UCSD-AML1 (cell line): ENCODE measurements at regions not wholly inside any gene's neighbourhood (a gene's known extent, or its start where the extent isn't known, plus 50 kb on each side); places are given as distances from the start of the nearest gene placed in this dataset.
"Not testable (repeated sequence)": the region's sequence is repeated elsewhere in the genome, so short reads cannot be mapped to it uniquely, and the experiment has no call there.

Experiments used
- DNase-seq: peaks from one replicate; lab custom pipeline; 2025; ENCODE audit not compliant: unreplicated experiment; lab: John Stamatoyannopoulos, UW

- no peak for DNase-seq
These were observed 114.3 kb downstream of the NPIPB5 start for GRCh38 chr16:22624800-22625533.

GRCh38 chr16:22625967-22626366 is 115.3 kb downstream of the NPIPB5 start:
- DNase-seq: no peak

DNA sequence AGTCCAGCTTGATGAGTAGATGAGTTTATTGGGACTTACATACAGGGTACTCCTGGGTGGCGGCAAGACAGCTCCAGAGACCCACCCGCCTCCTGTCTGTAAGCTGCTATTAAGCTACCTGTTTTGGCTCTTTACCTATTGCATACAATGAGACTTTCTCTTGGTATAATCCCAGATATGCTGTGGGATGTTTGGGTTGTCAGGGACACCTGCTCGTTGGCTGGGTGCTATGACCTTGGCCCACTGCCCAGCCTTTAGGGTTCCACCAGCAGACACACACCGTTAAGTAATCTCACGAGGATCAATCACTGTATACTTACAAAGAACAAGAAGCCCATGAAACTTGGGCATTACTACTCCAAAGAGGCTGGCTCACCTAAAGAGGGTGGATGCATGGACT is 116.4 kb downstream of the NPIPB5 start:
- no peak for DNase-seq

- DNase-seq: no peak
These were observed 118.3 kb downstream of the NPIPB5 start for GRCh38 chr16:22628994-22629393.

DNA sequence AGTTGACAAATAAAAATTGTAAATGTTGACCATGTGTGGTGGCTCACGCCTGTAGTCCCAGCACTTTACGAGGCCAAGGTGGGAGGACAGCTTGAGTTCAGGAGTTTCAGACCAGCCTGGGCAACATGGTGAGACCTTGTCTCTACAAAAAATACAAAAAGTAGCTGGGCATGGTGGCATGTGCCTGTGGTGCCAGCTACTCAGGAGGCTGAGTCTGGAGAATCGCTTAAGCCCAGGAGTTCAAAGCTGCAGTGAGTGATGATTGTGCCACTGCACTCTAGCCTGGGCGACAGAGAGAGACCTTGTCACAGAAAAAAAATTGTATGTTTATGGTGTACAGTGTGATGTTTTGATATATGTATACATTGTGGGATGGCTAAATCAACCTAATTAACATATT is 119.6 kb downstream of the NPIPB5 start:
- DNase-seq: no peak

GRCh38 chr16:22631264-22631663 is 120.6 kb downstream of the NPIPB5 start:
- no peak for DNase-seq

- DNase-seq: no peak
These were observed 121.9 kb downstream of the NPIPB5 start for GRCh38 chr16:22632606-22633005.

DNA sequence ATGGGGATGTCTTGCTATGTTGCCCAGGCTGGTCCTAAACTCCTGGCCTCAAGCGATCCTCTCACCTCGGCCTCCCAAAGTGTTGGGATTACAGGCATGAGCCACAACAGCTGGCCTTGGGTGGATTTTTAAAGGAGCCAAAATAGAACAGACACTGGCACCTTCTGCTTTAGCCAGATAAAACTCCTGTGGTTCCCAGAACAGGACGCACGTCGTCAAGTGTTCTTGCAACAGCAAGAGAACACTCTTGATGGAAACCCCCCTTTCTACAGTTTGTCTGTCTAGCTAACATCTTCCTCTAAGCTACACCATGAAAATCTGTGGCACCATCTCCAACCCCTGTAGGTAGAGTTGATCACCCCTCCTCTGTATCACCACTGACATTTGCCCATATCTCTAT is 122.6 kb downstream of the NPIPB5 start:
- DNase-seq: no peak

- no peak for DNase-seq
These were observed 123.1 kb downstream of the NPIPB5 start for GRCh38 chr16:22633799-22634198.

- no peak for DNase-seq
These were observed 124.3 kb downstream of the NPIPB5 start for GRCh38 chr16:22634954-22635353.

DNA sequence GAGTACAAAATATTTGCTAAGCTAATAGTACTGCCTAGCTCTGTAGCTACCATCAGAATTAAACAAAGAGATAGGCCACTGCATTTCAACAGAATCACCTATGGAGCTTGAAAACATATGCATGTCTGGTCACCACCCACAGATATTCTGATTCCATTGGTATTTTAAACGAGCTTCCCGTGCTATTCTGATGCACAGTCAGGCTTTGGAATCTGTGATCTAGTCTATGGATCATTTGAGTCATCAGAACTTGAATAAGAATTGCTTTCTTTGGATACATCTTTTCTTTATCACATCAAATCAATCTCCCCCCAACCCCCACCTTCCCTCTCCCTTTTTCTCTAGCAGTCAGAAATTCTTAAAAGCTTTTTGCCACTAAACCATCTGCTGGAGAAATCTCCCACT is 124.7 kb downstream of the NPIPB5 start:
- no peak for DNase-seq

DNA sequence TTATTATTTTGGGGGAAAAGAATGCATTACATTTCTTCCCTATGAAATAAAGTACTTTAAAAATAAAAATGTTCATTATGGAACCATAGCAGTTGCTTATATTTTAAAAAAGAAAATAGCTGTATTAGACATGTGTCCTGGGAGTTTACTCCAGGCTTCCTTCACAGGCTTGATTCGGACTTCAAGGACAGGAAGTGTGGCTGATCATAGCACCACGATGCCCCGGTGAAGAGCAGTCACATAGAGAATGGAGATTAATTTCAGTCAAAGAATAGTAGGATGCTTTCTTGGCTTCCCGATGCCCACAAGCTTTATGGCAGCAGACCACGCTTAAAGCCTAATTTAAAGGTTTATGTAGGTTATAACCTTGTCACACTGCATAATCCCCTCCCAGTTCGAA is 125.1 kb downstream of the NPIPB5 start:
- DNase-seq: no peak

DNA sequence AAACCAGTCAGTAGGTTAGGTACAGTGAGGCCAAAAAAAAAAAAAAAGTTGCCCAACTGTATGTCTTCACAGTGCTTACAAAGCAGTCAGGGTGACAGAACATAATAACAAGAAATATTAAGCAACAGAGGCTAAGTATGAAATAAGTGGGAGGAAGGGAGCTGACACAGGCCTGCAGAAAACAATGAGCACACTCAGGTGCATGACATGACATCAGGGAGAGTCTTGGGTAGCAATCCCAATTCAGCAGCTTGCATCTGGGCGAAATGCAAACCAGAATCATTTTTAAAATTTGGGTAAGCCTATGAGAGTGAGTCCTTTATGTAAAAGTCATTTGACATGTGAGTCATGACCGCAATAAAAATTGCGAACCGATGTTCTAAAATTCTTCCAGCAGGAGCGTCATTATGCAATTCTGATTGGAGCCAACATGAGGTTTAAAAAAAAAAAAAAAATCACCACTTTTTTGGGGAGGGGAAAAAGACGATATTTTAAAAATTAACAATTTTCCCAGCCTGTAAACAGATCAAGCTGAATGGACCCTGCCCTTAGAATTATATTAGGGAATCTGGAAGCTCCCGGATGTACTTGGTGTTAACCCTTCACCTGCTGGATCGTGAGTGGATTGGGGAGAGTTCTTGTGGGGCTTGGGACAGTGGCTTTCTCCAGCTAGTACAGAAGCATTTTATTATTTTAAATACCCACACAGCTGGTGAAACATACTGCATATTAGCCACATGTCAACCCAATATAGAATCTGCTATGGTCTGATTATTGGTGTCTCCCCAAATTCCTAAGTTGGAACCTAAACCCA is 127.9 kb downstream of the NPIPB5 start:
- no peak for DNase-seq

DNA sequence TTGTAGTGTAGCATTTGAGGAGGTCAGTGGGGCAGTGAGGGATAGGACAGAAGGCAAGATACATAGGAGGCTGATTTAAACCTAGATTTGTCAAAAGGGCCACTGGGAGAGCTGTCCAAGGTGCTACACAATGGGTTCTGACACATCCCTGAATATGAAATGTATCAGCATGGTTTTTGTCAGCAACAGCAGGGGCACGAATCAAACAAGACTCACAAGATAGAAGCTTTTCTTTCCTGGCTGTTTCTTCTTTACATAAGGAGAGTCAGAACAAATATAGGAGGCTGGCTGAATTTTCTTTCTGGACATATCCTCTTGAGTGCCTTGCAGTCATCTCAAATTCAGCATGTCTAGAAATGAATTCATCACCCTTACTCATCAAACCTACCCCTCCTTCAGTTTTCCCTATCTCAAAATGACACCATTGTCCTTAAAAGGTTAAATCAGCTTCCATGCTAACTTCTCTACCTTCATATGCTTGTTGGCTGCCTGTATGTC is 130.5 kb downstream of the NPIPB5 start:
- DNase-seq: no peak

- DNase-seq: no peak
These were observed 131.9 kb downstream of the NPIPB5 start for GRCh38 chr16:22642416-22643088.

GRCh38 chr16:22643203-22643602 is 132.5 kb downstream of the NPIPB5 start:
- not testable (repeated sequence) for DNase-seq

DNA sequence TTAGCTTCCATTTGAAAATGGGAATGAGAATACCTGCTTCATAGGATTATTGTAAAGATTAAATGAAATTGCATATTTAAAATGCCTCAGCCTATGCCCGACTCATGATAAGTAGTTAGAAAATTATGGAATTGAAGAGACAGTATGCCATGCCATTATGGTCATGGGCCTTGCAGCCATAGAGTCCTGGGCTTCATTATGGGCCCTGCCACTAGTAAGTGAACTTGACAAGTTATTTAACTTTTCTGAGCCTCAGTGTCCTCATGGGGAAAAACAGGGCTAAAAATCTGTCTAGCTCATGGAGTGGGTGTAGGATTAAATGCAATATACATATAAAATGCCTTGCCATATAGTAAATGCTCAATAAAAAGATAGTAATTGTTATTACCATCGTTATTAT is 133.2 kb downstream of the NPIPB5 start:
- DNase-seq: no peak

DNA sequence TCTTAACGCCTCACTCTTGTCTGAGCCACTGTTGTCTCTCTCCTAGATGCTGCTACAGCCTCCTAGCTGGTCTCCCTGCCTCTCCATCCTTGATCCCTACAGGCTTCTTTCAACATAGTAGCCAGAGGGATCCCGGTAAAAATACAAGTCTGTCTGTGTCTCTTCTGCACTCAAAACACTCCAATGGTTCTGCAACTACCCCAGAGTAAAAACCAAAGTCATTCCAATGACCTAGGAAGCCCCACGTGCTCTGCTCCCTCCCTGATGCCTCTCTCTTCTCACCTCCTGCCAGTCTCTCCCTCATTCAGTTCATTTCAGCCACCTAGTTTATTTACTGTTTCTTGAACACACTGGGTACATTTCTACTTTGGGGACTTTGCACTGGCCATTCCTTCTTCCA is 135.2 kb downstream of the NPIPB5 start:
- no peak for DNase-seq

DNA sequence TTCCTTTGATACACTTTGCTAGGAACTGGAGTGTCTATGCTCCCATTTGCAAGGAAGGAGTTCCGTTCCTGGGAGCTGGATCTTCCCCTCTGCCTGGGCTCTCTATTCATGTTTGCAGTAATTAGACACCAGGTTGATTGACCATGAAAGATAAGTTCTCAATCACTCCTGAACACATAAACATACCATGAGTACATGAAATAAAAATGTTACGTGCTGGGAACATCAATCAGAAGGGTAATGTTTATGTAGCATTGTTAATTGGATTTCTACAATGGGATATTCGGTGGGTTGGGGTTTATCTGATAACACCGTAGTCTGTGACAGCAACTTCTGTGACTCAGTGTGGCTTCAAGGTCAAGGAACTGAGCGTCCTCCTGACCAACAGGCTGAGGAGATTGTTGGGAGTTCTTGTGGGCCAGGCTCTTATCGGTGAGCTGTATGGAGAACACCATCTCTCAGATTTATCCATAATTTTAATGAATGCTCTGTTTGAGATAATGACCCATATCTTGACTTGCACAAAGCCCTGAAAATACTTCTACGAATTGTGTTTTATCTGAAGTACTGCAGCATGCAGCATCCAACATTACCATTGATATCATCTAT is 136.4 kb downstream of the NPIPB5 start:
- DNase-seq: no peak

DNA sequence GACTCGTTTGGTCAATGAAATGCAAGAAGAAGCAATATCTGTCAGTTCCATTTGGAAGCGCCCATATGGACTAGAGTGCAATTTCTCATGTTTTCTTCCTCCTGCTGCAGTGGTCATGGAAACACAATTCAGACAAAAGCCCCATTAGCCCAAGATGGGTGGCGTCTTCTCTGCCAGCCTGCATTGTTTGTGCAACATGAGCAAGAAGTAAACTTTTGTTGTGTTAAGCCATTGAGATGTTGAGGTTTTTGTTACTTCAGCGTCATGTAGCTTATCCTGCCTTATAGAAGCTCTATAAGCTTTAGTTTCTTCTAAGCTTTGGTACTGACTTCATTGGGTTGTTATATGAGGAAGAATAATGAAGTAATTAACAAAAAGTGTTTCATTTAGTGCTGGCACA is 137.4 kb downstream of the NPIPB5 start:
- DNase-seq: no peak

DNA sequence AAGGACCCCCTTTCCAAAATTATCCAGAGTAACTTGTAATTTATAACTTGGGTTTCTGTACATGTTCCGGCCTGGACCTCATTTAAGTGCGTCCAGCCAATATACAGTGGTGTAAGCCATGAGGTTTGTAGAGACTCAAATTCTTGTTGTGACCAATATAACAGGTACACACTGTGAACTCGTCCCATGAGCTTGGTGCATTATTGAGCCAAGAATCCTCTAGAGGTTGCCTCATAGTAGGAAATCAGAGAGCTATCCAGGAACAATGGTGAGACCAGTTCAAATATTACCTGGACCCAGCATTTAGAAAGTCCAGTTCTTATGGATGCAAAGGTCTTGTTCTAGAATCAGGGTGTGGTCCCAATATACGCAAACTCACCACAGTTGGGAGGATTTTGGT is 138.2 kb downstream of the NPIPB5 start:
- DNase-seq: no peak
